Esophagus muscularis mucosa (tissue), 4 donors: ENCODE measurements at regions not wholly inside any gene's neighbourhood (a gene's known extent, or its start where the extent isn't known, plus 50 kb on each side); places are given as distances from the start of the nearest gene placed in this dataset.

Experiments
- EP300 ChIP-seq: sonication (generic); formaldehyde crosslinking; IDR thresholded peaks from one replicate; pipeline ENCODE4 v1.6.1; 2017; ENCODE audit warnings: antibody characterized with exemption
- POLR2A ChIP-seq: fragments of 450-650 bp; IDR thresholded peaks from one replicate; pipeline ENCODE4 v1.6.1; 2017; ENCODE audit warnings: antibody characterized with exemption, moderate library complexity, mild to moderate bottlenecking, low read depth
- TF ChIP-seq, protein P1 (sequence below), 3 experiments: fragments of 200-600 bp in 2 of 3; fragments of 450-650 bp in 1 of 3; sonication (generic) in 2 of 3; IDR thresholded peaks; one replicate each; pipeline ENCODE4 v1.5.1; 2017 to 2019; ENCODE audit warnings: antibody characterized with exemption in 3 of 3, mild to moderate bottlenecking in 2 of 3, moderate library complexity in 1 of 3

DNA sequence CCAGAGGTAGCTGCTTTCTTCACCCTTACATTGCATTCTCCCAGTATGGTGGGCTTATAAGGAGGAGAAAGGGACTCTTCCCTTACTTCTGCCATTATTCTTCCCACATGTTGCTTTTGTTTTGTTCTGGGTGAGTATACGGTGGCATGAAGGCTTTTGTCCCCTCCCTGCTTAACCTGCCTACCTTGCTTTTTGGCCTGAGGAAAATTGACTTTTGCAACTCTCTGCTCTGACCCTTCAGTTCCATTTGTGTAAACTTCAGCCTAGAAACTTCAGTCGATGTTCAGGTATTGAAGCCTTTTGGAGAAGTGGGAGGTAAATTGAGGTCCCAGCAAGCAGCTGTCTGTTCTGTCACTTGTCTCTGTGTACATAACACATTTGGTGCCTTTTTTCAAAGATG lies 110.2 kb downstream of the PCSK1 start:
- TF ChIP-seq, protein P1, sequence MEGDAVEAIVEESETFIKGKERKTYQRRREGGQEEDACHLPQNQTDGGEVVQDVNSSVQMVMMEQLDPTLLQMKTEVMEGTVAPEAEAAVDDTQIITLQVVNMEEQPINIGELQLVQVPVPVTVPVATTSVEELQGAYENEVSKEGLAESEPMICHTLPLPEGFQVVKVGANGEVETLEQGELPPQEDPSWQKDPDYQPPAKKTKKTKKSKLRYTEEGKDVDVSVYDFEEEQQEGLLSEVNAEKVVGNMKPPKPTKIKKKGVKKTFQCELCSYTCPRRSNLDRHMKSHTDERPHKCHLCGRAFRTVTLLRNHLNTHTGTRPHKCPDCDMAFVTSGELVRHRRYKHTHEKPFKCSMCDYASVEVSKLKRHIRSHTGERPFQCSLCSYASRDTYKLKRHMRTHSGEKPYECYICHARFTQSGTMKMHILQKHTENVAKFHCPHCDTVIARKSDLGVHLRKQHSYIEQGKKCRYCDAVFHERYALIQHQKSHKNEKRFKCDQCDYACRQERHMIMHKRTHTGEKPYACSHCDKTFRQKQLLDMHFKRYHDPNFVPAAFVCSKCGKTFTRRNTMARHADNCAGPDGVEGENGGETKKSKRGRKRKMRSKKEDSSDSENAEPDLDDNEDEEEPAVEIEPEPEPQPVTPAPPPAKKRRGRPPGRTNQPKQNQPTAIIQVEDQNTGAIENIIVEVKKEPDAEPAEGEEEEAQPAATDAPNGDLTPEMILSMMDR (IDR thresholded peaks at IDR 0.05): no peak
- TF ChIP-seq POLR2A (no peak), EP300 (no peak)
